ENCODE measurements at regions not wholly inside any gene's neighbourhood (a gene's known extent, or its start where the extent isn't known, plus 50 kb on each side); places are given as distances from the start of the nearest gene placed in this dataset.

DNA sequence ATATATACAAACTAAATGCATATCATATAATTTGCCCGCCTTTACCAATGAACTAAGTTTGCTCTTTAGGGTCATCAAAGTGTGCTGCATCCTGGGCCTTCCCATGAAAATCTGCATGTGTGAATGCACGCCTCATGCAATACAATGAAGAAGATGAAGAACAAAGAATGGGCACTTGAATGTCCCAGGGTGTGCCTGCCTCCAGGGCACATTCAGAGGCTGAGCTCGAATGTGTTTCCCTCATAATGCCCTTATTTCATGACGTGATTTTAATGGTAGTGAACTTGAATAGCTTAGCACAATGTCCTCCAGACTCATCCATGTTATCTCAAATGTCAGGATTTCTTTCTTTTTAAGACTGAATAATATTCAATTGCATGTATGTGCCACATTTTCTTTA lies 824.9 kb downstream of the TNS3 start:
- H3K27me3 Mint-ChIP-seq, result no peaks in the 10 kb centered on the region
- H3K9ac ChIP-seq (ENCODE audit: low read length), result no peak overlapping the region
- TF ChIP-seq EZH2 (IDR thresholded peaks at IDR 0.05; ENCODE audit: borderline replicate concordance, insufficient read depth, low read depth, low read length, poor library complexity, severe bottlenecking), result no peak
- TF ChIP-seq, protein P1, sequence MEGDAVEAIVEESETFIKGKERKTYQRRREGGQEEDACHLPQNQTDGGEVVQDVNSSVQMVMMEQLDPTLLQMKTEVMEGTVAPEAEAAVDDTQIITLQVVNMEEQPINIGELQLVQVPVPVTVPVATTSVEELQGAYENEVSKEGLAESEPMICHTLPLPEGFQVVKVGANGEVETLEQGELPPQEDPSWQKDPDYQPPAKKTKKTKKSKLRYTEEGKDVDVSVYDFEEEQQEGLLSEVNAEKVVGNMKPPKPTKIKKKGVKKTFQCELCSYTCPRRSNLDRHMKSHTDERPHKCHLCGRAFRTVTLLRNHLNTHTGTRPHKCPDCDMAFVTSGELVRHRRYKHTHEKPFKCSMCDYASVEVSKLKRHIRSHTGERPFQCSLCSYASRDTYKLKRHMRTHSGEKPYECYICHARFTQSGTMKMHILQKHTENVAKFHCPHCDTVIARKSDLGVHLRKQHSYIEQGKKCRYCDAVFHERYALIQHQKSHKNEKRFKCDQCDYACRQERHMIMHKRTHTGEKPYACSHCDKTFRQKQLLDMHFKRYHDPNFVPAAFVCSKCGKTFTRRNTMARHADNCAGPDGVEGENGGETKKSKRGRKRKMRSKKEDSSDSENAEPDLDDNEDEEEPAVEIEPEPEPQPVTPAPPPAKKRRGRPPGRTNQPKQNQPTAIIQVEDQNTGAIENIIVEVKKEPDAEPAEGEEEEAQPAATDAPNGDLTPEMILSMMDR (IDR thresholded peaks at IDR 0.05), result no peak
- no peak overlapping the region for H3K4me2 ChIP-seq (replicated peaks; ENCODE audit: low read depth, low read length, poor library complexity, severe bottlenecking)
- H3K36me3 ChIP-seq (replicated peaks in 1 of 2; ENCODE audit: control extremely low read depth in 1 of 2, control insufficient read depth in 1 of 2, extremely low read depth in 1 of 2, insufficient read depth in 2 of 2, low read length in 1 of 2), result no peaks in the 10 kb centered on the region
- no peaks in the 10 kb centered on the region for H3K4me1 ChIP-seq (ENCODE audit: control insufficient read depth in 2 of 2, insufficient read depth in 2 of 2, low read length in 2 of 2)
- no peak overlapping the region for H3K4me3 ChIP-seq (ENCODE audit: control extremely low read depth in 1 of 5, extremely low read depth in 1 of 5, insufficient read depth in 1 of 5, low read depth in 2 of 5, low read length in 4 of 5)
- H3K9me3 ChIP-seq (ENCODE audit: control extremely low read depth in 1 of 3, control insufficient read depth in 2 of 3, insufficient read depth in 1 of 3, low read length in 2 of 3), result peaks cover 0 to 7% (median 0%) of the 10 kb centered on the region in 3 donors
- no peak overlapping the region for H2AFZ ChIP-seq (ENCODE audit: insufficient read depth, low read depth, low read length, poor library complexity, severe bottlenecking)
- H3K4me3 Mint-ChIP-seq, result no peak overlapping the region
- H4K20me1 ChIP-seq (ENCODE audit: control insufficient read depth, insufficient read depth, low read length, poor library complexity, severe bottlenecking), result no peaks in the 10 kb centered on the region
- no peaks in the 10 kb centered on the region for H3K79me2 ChIP-seq (ENCODE audit: control insufficient read depth, insufficient read depth, low read length)
- POLR2A ChIA-PET, result no interaction called here
- ATAC-seq (ENCODE audit: low read depth) (no peak), DNase-seq (no peak)
- no peak overlapping the region for H3K27ac ChIP-seq (ENCODE audit: low read length in 2 of 2)
- WGBS (ENCODE audit: insufficient coverage), result 100% methylated on average over 1 of the region's 4 CpGs
- H3K9me3 Mint-ChIP-seq (ENCODE audit: insufficient read depth), result no peaks in the 10 kb centered on the region
- no peaks in the 10 kb centered on the region for H3K4me1 Mint-ChIP-seq
- no peak overlapping the region for H3K27ac Mint-ChIP-seq
- intact Hi-C loops (cut with micrococcal nuclease), result no loop called here
- no peaks in the 10 kb centered on the region for H3K27me3 ChIP-seq (replicated peaks in 1 of 4; ENCODE audit: control extremely low read depth in 1 of 4, control insufficient read depth in 3 of 4, insufficient read depth in 4 of 4, low read length in 3 of 4)
- CTCF ChIA-PET, result no interaction called here

DNA sequence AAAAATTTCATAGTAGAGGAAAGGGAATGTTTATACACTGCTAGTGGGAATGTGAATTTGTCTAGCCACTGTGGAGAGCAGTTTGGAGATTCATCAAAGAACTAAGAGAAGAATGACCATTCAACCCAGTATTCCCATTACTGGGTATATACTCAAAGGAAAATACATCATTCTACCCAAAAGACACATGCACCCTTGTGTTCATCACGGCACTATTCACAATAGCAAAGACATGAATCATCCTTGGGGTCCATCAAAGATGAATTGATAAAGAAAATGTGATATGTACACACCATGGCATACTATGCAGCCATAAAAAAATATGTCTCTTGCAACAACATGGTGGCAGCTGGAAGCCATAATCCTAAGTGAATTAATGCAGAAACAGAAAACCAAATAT lies 825.7 kb downstream of the TNS3 start:
- Histone ChIP-seq H3K27me3 (replicated peaks in 1 of 4; ENCODE audit: control extremely low read depth in 1 of 4, control insufficient read depth in 3 of 4, insufficient read depth in 4 of 4, low read length in 3 of 4) (no peaks in the 10 kb centered on the region), H3K27ac (ENCODE audit: low read length in 2 of 2) (no peak overlapping the region), H2AFZ (ENCODE audit: insufficient read depth, low read depth, low read length, poor library complexity, severe bottlenecking) (no peak overlapping the region), H3K9ac (ENCODE audit: low read length) (no peak overlapping the region), H3K79me2 (ENCODE audit: control insufficient read depth, insufficient read depth, low read length) (no peaks in the 10 kb centered on the region), H3K4me1 (ENCODE audit: control insufficient read depth in 2 of 2, insufficient read depth in 2 of 2, low read length in 2 of 2) (no peaks in the 10 kb centered on the region), H3K9me3 (ENCODE audit: control extremely low read depth in 1 of 3, control insufficient read depth in 2 of 3, insufficient read depth in 1 of 3, low read length in 2 of 3) (peaks cover 0 to 7% (median 0%) of the 10 kb centered on the region in 3 donors), H4K20me1 (ENCODE audit: control insufficient read depth, insufficient read depth, low read length, poor library complexity, severe bottlenecking) (no peaks in the 10 kb centered on the region), H3K36me3 (replicated peaks in 1 of 2; ENCODE audit: control extremely low read depth in 1 of 2, control insufficient read depth in 1 of 2, extremely low read depth in 1 of 2, insufficient read depth in 2 of 2, low read length in 1 of 2) (no peaks in the 10 kb centered on the region), H3K4me2 (replicated peaks; ENCODE audit: low read depth, low read length, poor library complexity, severe bottlenecking) (no peak overlapping the region), H3K4me3 (ENCODE audit: control extremely low read depth in 1 of 5, extremely low read depth in 1 of 5, insufficient read depth in 1 of 5, low read depth in 2 of 5, low read length in 4 of 5) (no peak overlapping the region)
- Mint-ChIP-seq H3K27ac (no peak overlapping the region), H3K4me3 (no peak overlapping the region), H3K4me1 (no peaks in the 10 kb centered on the region), H3K27me3 (no peaks in the 10 kb centered on the region), H3K9me3 (ENCODE audit: insufficient read depth) (no peaks in the 10 kb centered on the region)
- no CpG with 5 or more reads among the region's 1 CpG for WGBS (ENCODE audit: insufficient coverage)
- CTCF ChIA-PET, result no interaction called here
- ATAC-seq (ENCODE audit: low read depth) (no peak), DNase-seq (no peak)
- TF ChIP-seq, protein P1 (IDR thresholded peaks at IDR 0.05), result no peak
- no peak for TF ChIP-seq EZH2 (IDR thresholded peaks at IDR 0.05; ENCODE audit: borderline replicate concordance, insufficient read depth, low read depth, low read length, poor library complexity, severe bottlenecking)
- POLR2A ChIA-PET, result no interaction called here
- intact Hi-C loops (cut with micrococcal nuclease), result no loop called here
